BLaER1 treated with 17β-estradiol and CSF1 and Interleukin-3, amounts not matched to agents 10 nM and 100 nM (cell line): ENCODE measurements at regions not wholly inside any gene's neighbourhood (a gene's known extent, or its start where the extent isn't known, plus 50 kb on each side); places are given as distances from the start of the nearest gene placed in this dataset.
A peak's percentile ranks its signal among the peaks of the same experiment; 100 is the strongest.

Source experiments
- H3K27ac ChIP-seq, 11 experiments: shearing (Covaris generic); formaldehyde crosslinking; 2 replicates each; pipeline ENCODE4 v1.8.1; 2022
- H3K27me3 ChIP-seq, 11 experiments: shearing (Covaris generic); formaldehyde crosslinking; 2 replicates each; pipeline ENCODE4 v1.8.1; 2022
- H3K36me3 ChIP-seq, 11 experiments: shearing (Covaris generic); formaldehyde crosslinking; 2 replicates each; pipeline ENCODE4 v1.8.1; 2022
- H3K4me1 ChIP-seq, 10 experiments: shearing (Covaris generic); formaldehyde crosslinking; 2 replicates each; pipeline ENCODE4 v1.8.1; 2022
- H3K4me2 ChIP-seq, 11 experiments: shearing (Covaris generic); formaldehyde crosslinking; 2 replicates each; pipeline ENCODE4 v1.8.1; 2022
- H3K4me3 ChIP-seq, 10 experiments: shearing (Covaris generic); formaldehyde crosslinking; 2 replicates each; pipeline ENCODE4 v1.8.1; 2022
- H3K9ac ChIP-seq, 11 experiments: shearing (Covaris generic); formaldehyde crosslinking; 2 replicates each; pipeline ENCODE4 v1.8.1; 2022
- H3K9me3 ChIP-seq, 11 experiments: shearing (Covaris generic); formaldehyde crosslinking; replicated peaks in 1 of 11; 2 replicates each; pipeline ENCODE4 v1.8.1; 2022
- H4K20me1 ChIP-seq, 11 experiments: shearing (Covaris generic); formaldehyde crosslinking; 2 replicates each; pipeline ENCODE4 v1.8.1; 2022
- Cebpa-rat ChIP-seq, 11 experiments: shearing (Covaris generic); IDR thresholded peaks; 2 replicates each; pipeline ENCODE4 v1.8.1; 2022

DNA sequence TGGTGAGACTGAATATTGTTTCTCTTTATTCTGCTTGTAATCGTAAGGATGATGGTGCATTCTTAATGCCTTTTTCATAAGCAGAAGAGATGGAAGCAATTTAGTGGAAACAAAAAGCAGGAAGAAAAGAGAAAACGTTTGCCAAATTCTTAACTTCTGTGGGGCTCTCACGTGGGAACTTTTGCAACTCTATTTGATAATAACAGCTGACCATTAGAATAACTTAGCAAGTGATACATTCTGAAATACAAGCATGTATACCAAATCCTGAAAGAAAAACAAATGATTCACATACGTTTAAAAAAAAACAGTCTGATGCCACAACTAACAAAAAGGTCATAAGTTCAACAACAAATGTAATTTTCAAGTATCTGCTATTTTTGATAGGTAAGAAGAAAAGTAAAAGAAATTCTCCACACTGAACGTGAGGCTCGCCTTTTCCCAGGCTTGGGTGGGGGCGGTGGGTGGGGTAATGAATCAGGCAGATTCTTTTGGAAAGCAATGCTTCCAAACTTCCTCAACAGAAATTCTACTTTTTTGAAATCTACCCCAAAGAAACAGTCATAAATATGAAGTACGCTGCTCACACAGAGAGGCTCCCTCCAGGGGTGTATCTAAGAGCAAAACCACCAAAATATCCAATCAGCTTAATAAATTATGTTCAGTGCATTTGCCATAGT is 446.2 kb upstream of the MGMT start:
- H3K4me2 ChIP-seq, result peak overlapping the region; percentile 56 to 84 (median 75); a peak in 20 of 22 replicates
- H3K27me3 ChIP-seq, result 0 out of 22 replicates have a peak, but pooled peaks cover 0 to 6% (median 0%) of the 10 kb centered on the region in 11 experiments
- no peak for TF ChIP-seq Cebpa-rat (IDR thresholded peaks at IDR 0.05)
- H3K36me3 ChIP-seq, result no peaks in the 10 kb centered on the region
- H3K9ac ChIP-seq, result no peak overlapping the region; a peak in 1 of 22 replicates
- H3K4me3 ChIP-seq, result no peak overlapping the region
- H3K27ac ChIP-seq, result no peak overlapping the region; a peak in 1 of 22 replicates
- H4K20me1 ChIP-seq, result no peaks in the 10 kb centered on the region
- peaks cover 11 to 30% (median 16%) of the 10 kb centered on the region in 10 experiments; a peak in 19 of 20 replicates for H3K4me1 ChIP-seq
- no peaks in the 10 kb centered on the region for H3K9me3 ChIP-seq

- H3K4me2 ChIP-seq, result peak overlapping the region; percentile 56 to 84 (median 75)
- peaks cover 11 to 30% (median 16%) of the 10 kb centered on the region in 10 experiments; a peak in 19 of 20 replicates for H3K4me1 ChIP-seq
- no peaks in the 10 kb centered on the region for H3K36me3 ChIP-seq
- H3K27me3 ChIP-seq, result 0 out of 22 replicates have a peak, but pooled peaks cover 0 to 6% (median 0%) of the 10 kb centered on the region in 11 experiments
- no peaks in the 10 kb centered on the region for H3K9me3 ChIP-seq
- H3K4me3 ChIP-seq, result no peak overlapping the region
- peak overlapping the region in 2 of 11 experiments; percentile 10 to 36; a peak in 3 of 22 replicates for H3K27ac ChIP-seq
- H3K9ac ChIP-seq, result peak overlapping the region in 3 of 11 experiments; percentile 9 to 50 (median 38); a peak in 3 of 22 replicates
- H4K20me1 ChIP-seq, result no peaks in the 10 kb centered on the region
- no peak for TF ChIP-seq Cebpa-rat (IDR thresholded peaks at IDR 0.05)
These were observed 445.3 kb upstream of the MGMT start for GRCh38 chr10:129021594-129022304.

GRCh38 chr10:129023082-129023481 is 444.0 kb upstream of the MGMT start:
- TF ChIP-seq Cebpa-rat (IDR thresholded peaks at IDR 0.05), result no peak

DNA sequence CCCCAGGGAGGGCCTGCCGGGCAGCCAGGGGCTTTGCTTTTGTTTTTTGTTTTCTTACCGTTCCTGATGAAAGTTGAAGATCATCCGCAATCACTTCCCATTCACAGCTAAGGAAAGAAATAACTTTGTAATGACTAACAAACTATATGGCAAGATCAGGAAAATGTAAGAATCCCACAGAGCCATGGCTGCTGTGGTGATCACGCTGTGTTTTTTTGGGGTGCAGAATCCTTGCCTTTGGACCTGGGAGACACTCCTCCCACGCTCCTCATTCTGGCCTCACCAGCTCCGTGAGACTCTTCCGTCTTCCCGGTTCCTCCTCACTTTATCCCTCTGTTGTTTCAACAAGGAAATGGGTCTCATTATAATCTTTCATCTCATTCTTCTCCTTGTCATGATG is 443.0 kb upstream of the MGMT start:
- Histone ChIP-seq H3K4me2 (no peak overlapping the region), H3K4me1 (peaks cover 12 to 30% (median 16%) of the 10 kb centered on the region in 10 experiments; a peak in 19 of 20 replicates), H3K9ac (no peak overlapping the region), H3K4me3 (no peak overlapping the region), H3K9me3 (no peaks in the 10 kb centered on the region), H3K27ac (no peak overlapping the region), H4K20me1 (no peaks in the 10 kb centered on the region), H3K27me3 (0 out of 22 replicates have a peak, but pooled peaks cover 0 to 6% (median 0%) of the 10 kb centered on the region in 11 experiments), H3K36me3 (no peaks in the 10 kb centered on the region)
- no peak for TF ChIP-seq Cebpa-rat (IDR thresholded peaks at IDR 0.05)

More at GRCh38 chr10:129023082-129023481, 444.0 kb upstream of the MGMT start:
- H3K4me3 ChIP-seq, result no peak overlapping the region
- H3K27ac ChIP-seq, result no peak overlapping the region
- peaks cover 12 to 30% (median 16%) of the 10 kb centered on the region in 10 experiments; a peak in 19 of 20 replicates for H3K4me1 ChIP-seq
- H3K36me3 ChIP-seq, result no peaks in the 10 kb centered on the region
- no peaks in the 10 kb centered on the region for H3K9me3 ChIP-seq
- H3K4me2 ChIP-seq, result no peak overlapping the region
- H3K9ac ChIP-seq, result no peak overlapping the region
- no peaks in the 10 kb centered on the region for H4K20me1 ChIP-seq
- H3K27me3 ChIP-seq, result 0 out of 22 replicates have a peak, but pooled peaks cover 0 to 6% (median 0%) of the 10 kb centered on the region in 11 experiments

- no peak for TF ChIP-seq Cebpa-rat (IDR thresholded peaks at IDR 0.05)
- Histone ChIP-seq H3K36me3 (no peaks in the 10 kb centered on the region), H4K20me1 (no peaks in the 10 kb centered on the region), H3K27me3 (0 out of 22 replicates have a peak, but pooled peaks cover 0 to 6% (median 0%) of the 10 kb centered on the region in 11 experiments), H3K4me1 (peaks cover 11 to 24% (median 16%) of the 10 kb centered on the region in 10 experiments; a peak in 19 of 20 replicates), H3K4me3 (no peak overlapping the region), H3K4me2 (peak overlapping the region in 1 of 11 experiments; percentile 29; a peak in 2 of 22 replicates), H3K9ac (no peak overlapping the region), H3K9me3 (no peaks in the 10 kb centered on the region), H3K27ac (no peak overlapping the region)
These were observed 441.3 kb upstream of the MGMT start for GRCh38 chr10:129025787-129026186.

DNA sequence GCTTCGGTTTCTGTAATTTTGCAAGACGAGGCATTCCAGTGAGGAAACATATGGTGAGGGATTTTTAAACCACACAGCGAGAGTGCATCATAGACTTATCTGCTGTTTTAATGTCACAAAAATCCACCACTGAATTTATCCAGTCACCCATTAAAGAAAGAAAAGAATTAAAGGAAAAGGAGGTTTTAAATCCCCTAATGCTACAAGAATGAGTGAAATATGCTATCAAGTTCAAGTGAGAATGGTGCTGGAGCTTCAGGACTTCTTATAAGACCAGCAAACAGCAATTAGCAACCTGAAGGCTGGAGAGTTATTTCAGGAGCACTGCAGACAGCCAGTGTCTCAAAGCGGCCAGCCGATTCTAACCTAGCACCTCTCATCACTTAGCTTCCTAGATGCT is 439.1 kb upstream of the MGMT start:
- no peaks in the 10 kb centered on the region for H3K9me3 ChIP-seq
- no peaks in the 10 kb centered on the region for H3K36me3 ChIP-seq
- TF ChIP-seq Cebpa-rat (IDR thresholded peaks at IDR 0.05), result no peak
- no peak overlapping the region for H3K27ac ChIP-seq
- no peaks in the 10 kb centered on the region for H3K27me3 ChIP-seq
- no peak overlapping the region for H3K4me3 ChIP-seq
- H3K4me2 ChIP-seq, result no peak overlapping the region
- H3K9ac ChIP-seq, result no peak overlapping the region
- H3K4me1 ChIP-seq, result peaks cover 0 to 16% (median 8%) of the 10 kb centered on the region in 10 experiments; a peak in 10 of 20 replicates
- no peaks in the 10 kb centered on the region for H4K20me1 ChIP-seq

GRCh38 chr10:129028451-129028850 is 438.6 kb upstream of the MGMT start:
- no peak overlapping the region for H3K4me3 ChIP-seq
- no peak overlapping the region for H3K4me2 ChIP-seq
- no peak for TF ChIP-seq Cebpa-rat (IDR thresholded peaks at IDR 0.05)
- H3K9ac ChIP-seq, result no peak overlapping the region
- H4K20me1 ChIP-seq, result no peaks in the 10 kb centered on the region
- peaks cover 0 to 1% (median 0%) of the 10 kb centered on the region in 11 experiments; a peak in 2 of 22 replicates for H3K27me3 ChIP-seq
- no peaks in the 10 kb centered on the region for H3K9me3 ChIP-seq
- peaks cover 0 to 20% (median 9%) of the 10 kb centered on the region in 10 experiments; a peak in 10 of 20 replicates for H3K4me1 ChIP-seq
- H3K27ac ChIP-seq, result no peak overlapping the region
- no peaks in the 10 kb centered on the region for H3K36me3 ChIP-seq

- H3K4me2 ChIP-seq, result no peak overlapping the region
- no peak overlapping the region for H3K4me3 ChIP-seq
- H3K36me3 ChIP-seq, result no peaks in the 10 kb centered on the region
- no peak overlapping the region for H3K9ac ChIP-seq
- peaks cover 0 to 7% (median 0%) of the 10 kb centered on the region in 11 experiments; a peak in 6 of 22 replicates for H3K27me3 ChIP-seq
- no peaks in the 10 kb centered on the region for H3K9me3 ChIP-seq
- H3K4me1 ChIP-seq, result peaks cover 0 to 26% (median 15%) of the 10 kb centered on the region in 10 experiments; a peak in 14 of 20 replicates
- no peak overlapping the region for H3K27ac ChIP-seq
- no peaks in the 10 kb centered on the region for H4K20me1 ChIP-seq
- no peak for TF ChIP-seq Cebpa-rat (IDR thresholded peaks at IDR 0.05)
These were observed 438.0 kb upstream of the MGMT start for GRCh38 chr10:129029051-129029450.
